ENCODE measurements at regions not wholly inside any gene's neighbourhood (a gene's known extent, or its start where the extent isn't known, plus 50 kb on each side); places are given as distances from the start of the nearest gene placed in this dataset.

DNA sequence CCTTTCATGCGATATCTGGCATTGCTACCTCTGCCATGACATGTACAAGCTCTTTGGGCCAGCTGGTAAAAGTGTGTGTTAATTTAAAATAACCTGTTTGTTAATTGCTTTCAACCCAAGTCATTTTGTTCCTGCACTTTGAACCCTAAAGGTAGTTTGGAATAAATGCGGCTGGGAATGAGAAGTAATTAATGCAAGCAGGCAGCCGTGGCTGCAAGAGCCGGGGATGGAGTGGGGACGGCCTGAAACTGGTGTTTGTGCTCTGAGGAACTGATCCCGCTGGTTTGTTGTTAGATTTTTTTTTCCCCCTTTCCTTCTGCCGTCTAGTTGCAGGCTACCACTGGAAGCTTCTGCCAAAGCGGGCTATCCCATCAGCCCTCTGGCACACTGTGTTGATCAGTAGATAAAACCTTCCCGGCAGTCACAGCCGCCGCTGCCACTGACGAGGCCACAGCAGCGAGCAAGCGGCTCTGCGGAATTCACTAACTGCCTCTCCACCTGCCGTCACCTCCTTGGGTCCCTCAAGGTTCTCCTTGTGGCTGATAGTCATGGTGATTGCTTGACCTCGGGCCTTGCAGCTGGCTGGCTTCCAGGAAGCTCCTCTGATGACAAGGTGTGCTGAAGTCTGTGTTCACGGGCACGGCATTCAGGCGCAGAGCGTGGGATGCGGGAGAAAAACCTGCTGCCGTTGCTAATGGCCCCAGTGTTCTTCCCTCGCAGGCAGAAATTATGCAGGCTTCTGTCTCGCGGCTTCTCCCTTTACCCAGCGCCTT, 315.9 kb downstream of the TFAP2A start:
- ChIA-PET POLR2A (ENCODE audit: unreplicated experiment) (no interaction called here), CTCF (no interaction called here)
- peak overlapping the region; percentile 67 for H3K4me2 ChIP-seq (ENCODE audit: low read length)
- intact Hi-C loops (cut with micrococcal nuclease) = no loop called here
- H3F3A ChIP-seq (ENCODE audit: low read length, unreplicated experiment) = no peaks in the 10 kb centered on the region
- H3K79me2 ChIP-seq (ENCODE audit: low read length) = no peaks in the 10 kb centered on the region
- BruUV-seq (replicated peaks) = no TSS peak
- peak; percentile 16 for DNase-seq
- TF ChIP-seq EZH2 (IDR thresholded peaks at IDR 0.05; ENCODE audit: low read length, unreplicated experiment) = no peak
- no peak for TF ChIP-seq EZH2phosphoT487 (IDR thresholded peaks at IDR 0.05; ENCODE audit: borderline replicate concordance, low read length)
- TF ChIP-seq, protein P1, sequence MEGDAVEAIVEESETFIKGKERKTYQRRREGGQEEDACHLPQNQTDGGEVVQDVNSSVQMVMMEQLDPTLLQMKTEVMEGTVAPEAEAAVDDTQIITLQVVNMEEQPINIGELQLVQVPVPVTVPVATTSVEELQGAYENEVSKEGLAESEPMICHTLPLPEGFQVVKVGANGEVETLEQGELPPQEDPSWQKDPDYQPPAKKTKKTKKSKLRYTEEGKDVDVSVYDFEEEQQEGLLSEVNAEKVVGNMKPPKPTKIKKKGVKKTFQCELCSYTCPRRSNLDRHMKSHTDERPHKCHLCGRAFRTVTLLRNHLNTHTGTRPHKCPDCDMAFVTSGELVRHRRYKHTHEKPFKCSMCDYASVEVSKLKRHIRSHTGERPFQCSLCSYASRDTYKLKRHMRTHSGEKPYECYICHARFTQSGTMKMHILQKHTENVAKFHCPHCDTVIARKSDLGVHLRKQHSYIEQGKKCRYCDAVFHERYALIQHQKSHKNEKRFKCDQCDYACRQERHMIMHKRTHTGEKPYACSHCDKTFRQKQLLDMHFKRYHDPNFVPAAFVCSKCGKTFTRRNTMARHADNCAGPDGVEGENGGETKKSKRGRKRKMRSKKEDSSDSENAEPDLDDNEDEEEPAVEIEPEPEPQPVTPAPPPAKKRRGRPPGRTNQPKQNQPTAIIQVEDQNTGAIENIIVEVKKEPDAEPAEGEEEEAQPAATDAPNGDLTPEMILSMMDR (conservative IDR thresholded peaks at IDR 0.05; ENCODE audit: low read depth, low read length) = no peak
- H3K9me3 ChIP-seq (ENCODE audit: low read length) = 0 out of 2 replicates have a peak, but pooled peaks cover under 1% of the 10 kb centered on the region
- H3K36me3 ChIP-seq (ENCODE audit: low read depth, low read length) = no peaks in the 10 kb centered on the region
- H3K27ac ChIP-seq (ENCODE audit: low read length) = no peak overlapping the region
- peaks cover 7% of the 10 kb centered on the region for H3K4me1 ChIP-seq (ENCODE audit: insufficient read depth, low read length)
- H2AFZ ChIP-seq (ENCODE audit: low read length) = peak overlapping the region; percentile 66
- H3K4me3 ChIP-seq (ENCODE audit: low read length) = peak overlapping the region; percentile 57
- H3K27me3 ChIP-seq (ENCODE audit: low read length) = peaks cover 11% of the 10 kb centered on the region; the same call in 1 of the 2 replicates
- no peak overlapping the region for H3K9ac ChIP-seq (ENCODE audit: low read length)
- no peaks in the 10 kb centered on the region for H4K20me1 ChIP-seq (ENCODE audit: low read length)
- H3K9me2 ChIP-seq (replicated peaks; ENCODE audit: low read length) = no peaks in the 10 kb centered on the region
- peak; percentile 45; the same call in 1 of the 2 replicates for ATAC-seq

GRCh38 chr6:10093282-10093681, 321.6 kb downstream of the TFAP2A start:
- DNase-seq (no peak), ATAC-seq (no peak)
- Histone ChIP-seq H3K9ac (ENCODE audit: low read length) (no peak overlapping the region), H2AFZ (ENCODE audit: low read length) (no peak overlapping the region), H3K4me3 (ENCODE audit: low read length) (no peak overlapping the region), H3K4me1 (ENCODE audit: insufficient read depth, low read length) (no peaks in the 10 kb centered on the region), H3F3A (ENCODE audit: low read length, unreplicated experiment) (no peaks in the 10 kb centered on the region), H3K9me2 (replicated peaks; ENCODE audit: low read length) (no peaks in the 10 kb centered on the region), H4K20me1 (ENCODE audit: low read length) (no peaks in the 10 kb centered on the region), H3K79me2 (ENCODE audit: low read length) (no peaks in the 10 kb centered on the region), H3K36me3 (ENCODE audit: low read depth, low read length) (no peaks in the 10 kb centered on the region), H3K27me3 (ENCODE audit: low read length) (peaks cover 9% of the 10 kb centered on the region; the same call in 1 of the 2 replicates), H3K9me3 (ENCODE audit: low read length) (0 out of 2 replicates have a peak, but pooled peaks cover 12% of the 10 kb centered on the region), H3K4me2 (ENCODE audit: low read length) (no peak overlapping the region), H3K27ac (ENCODE audit: low read length) (no peak overlapping the region)
- TF ChIP-seq, protein P1 (conservative IDR thresholded peaks at IDR 0.05; ENCODE audit: low read depth, low read length) = no peak
- TF ChIP-seq EZH2 (IDR thresholded peaks at IDR 0.05; ENCODE audit: low read length, unreplicated experiment) (no peak), EZH2phosphoT487 (IDR thresholded peaks at IDR 0.05; ENCODE audit: borderline replicate concordance, low read length) (no peak)
- ChIA-PET POLR2A (ENCODE audit: unreplicated experiment) (no interaction called here), CTCF (no interaction called here)
- no TSS peak for BruUV-seq (replicated peaks)
- intact Hi-C loops (cut with micrococcal nuclease) = no loop called here

All from PC-3 (cell line).